GM13977 (cell line): ENCODE measurements at regions not wholly inside any gene's neighbourhood (a gene's known extent, or its start where the extent isn't known, plus 50 kb on each side); places are given as distances from the start of the nearest gene placed in this dataset.
"Not testable (repeated sequence)": the region's sequence is repeated elsewhere in the genome, so short reads cannot be mapped to it uniquely, and the experiment has no call there.

Experiments used
- DNase-seq: peaks from one replicate; pipeline ENCODE4 v3.0.0; 2012; ENCODE audit warnings: low spot score
- in situ Hi-C: fragments of 300-500 bp; cut with MboI; formaldehyde crosslinking; loops from one replicate; pipeline ENCODE4 v1.12.0; 2022; ENCODE audit warnings: low sequenced_read_pairs, low pct_unique_long_range_greater_than_20kb, mixed read lengths, inconsistent platforms; ENCODE audit not compliant: unreplicated experiment
- TF ChIP-seq, protein P1 (sequence below): IDR thresholded peaks from 2 replicates; pipeline ENCODE4 v1.5.1; 2012; ENCODE audit warnings: mild to moderate bottlenecking, control low read depth; ENCODE audit not compliant: insufficient read depth; ENCODE audit errors: extremely low read depth, missing control alignments

DNA sequence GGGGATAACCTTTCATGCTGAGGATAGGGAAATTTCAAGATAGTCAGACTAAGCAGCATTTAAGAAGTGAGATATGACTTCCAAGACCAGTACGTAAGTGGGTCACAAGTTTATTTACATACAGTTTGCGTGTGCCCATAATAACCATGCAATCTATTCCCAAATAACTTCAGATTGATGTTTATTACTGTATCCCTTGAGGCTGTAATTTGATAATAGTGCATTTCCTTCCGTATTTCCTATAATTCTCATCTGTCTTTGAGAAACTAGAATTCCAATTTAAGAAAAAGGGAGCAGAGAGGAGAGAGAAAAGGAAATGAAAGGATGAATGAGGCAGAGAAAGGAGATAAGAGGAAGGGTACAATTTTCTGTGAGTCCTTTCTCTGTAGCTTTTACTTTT is 1073.1 kb downstream of the EPHA3 start:
- no peak for DNase-seq
- TF ChIP-seq, protein P1, sequence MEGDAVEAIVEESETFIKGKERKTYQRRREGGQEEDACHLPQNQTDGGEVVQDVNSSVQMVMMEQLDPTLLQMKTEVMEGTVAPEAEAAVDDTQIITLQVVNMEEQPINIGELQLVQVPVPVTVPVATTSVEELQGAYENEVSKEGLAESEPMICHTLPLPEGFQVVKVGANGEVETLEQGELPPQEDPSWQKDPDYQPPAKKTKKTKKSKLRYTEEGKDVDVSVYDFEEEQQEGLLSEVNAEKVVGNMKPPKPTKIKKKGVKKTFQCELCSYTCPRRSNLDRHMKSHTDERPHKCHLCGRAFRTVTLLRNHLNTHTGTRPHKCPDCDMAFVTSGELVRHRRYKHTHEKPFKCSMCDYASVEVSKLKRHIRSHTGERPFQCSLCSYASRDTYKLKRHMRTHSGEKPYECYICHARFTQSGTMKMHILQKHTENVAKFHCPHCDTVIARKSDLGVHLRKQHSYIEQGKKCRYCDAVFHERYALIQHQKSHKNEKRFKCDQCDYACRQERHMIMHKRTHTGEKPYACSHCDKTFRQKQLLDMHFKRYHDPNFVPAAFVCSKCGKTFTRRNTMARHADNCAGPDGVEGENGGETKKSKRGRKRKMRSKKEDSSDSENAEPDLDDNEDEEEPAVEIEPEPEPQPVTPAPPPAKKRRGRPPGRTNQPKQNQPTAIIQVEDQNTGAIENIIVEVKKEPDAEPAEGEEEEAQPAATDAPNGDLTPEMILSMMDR: no peak
- in situ Hi-C loops: no loop called here

DNA sequence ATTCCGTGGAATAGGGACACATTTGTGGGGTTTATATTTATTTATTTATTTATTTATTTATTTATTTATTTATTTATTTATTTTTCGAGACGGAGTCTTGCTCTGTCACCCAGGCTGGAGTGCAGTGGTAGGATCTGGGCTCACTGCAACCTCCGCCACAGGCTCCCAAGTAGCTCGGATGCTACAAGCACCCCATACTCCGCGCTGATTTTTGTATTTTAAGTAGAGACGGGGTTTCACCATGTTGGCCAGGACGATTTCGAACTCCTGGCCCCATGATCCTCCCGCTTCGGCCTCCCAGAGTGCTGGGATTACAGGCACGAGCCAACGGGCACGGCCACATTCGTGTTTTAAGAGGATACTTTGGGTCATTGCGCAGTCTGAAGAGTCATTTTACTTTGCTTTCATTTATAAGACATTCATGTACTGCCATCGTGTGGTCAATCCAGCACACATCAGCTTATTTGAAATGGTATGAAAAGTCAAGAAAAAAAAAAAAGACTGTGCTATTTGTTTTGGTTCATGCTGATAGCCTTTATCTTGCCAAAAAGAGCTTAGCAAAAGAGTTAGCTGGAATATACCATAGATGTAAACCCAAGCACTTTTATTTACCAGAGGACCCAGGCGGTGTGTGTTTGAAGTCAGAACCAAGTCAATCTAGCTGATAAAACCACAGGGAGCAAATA is 1075.0 kb downstream of the EPHA3 start:
- TF ChIP-seq, protein P1: peak; percentile 23
- in situ Hi-C loops, DNase-seq: not testable (repeated sequence)

DNA sequence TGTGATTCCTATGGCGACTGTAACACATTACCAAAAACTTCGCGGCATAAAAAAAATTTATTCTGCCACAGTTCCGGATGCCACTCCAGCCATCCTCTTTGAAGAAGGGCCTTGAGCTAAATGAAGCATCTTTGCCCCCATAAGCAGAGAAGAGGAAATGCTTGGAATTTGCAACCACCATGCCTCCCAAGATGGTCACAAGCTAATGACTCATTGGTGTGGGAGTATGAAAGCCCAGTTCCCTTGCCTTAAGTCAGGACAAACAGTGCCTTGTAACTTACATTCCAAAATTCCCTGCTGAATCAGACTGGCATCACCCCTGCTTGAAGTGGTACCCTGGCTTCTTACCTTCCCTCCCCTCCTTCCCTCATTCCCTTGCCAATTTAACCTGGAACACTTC is 1077.4 kb downstream of the EPHA3 start:
- TF ChIP-seq, protein P1: no peak
- in situ Hi-C loops: no loop called here
- DNase-seq: no peak

DNA sequence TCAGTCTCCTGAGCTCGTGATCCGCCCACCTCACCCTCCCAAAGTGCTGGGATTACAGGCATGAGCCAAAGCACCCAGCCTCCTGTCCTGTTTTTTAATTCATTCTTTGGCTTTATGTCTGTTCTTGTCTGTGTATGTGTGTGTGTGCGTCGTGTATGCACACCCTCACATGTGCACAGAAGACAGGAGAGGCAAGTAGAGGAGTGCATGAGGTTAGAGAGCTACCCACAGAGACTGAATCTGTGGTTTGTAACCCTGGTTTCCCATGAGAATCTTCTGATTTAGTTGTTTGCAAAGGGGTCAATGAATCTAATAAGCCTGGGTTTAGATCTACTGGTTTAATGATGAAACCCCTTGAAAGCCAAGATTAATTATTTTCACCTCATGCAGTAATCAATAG is 1090.0 kb downstream of the EPHA3 start:
- DNase-seq, in situ Hi-C loops: not testable (repeated sequence)

DNA sequence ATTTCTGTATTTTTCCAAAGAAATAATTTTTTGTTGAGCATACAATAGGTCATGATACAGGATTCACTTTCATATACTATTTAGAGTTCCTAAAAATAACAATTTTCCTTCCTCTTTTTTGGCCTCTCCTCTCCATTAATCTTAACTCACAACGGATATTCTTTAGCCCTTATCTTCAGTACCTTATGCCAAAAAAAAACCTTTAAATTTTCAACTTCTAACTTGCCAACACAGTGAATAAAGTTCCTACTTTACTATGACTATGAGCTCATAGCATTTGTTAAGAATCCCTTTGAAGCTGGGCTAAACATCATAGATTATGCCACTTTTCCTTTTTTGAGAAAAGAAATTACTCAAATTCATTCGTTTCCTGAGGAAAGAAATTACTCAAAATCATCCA is 1095.5 kb downstream of the EPHA3 start:
- DNase-seq, in situ Hi-C loops: not testable (repeated sequence)

DNA sequence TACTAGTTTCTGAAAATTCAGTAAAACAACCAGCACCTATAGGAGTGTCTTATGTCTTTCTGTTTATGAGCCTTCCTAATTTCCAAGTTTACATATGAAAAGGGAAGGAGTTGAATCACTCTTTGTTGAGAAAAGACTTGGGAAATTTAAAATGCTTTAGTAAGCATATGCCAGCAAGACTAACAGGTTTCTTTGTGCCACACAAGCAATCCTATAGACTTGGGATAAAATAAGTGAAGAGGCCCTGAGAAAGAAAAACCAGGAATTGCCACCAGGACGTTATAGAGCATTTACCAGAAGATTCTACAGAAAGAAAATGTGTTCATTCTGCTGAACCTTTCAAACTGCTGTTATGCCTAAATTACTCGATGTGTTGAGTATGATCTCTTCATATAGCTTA is 1099.1 kb downstream of the EPHA3 start:
- DNase-seq, in situ Hi-C loops: not testable (repeated sequence)

DNA sequence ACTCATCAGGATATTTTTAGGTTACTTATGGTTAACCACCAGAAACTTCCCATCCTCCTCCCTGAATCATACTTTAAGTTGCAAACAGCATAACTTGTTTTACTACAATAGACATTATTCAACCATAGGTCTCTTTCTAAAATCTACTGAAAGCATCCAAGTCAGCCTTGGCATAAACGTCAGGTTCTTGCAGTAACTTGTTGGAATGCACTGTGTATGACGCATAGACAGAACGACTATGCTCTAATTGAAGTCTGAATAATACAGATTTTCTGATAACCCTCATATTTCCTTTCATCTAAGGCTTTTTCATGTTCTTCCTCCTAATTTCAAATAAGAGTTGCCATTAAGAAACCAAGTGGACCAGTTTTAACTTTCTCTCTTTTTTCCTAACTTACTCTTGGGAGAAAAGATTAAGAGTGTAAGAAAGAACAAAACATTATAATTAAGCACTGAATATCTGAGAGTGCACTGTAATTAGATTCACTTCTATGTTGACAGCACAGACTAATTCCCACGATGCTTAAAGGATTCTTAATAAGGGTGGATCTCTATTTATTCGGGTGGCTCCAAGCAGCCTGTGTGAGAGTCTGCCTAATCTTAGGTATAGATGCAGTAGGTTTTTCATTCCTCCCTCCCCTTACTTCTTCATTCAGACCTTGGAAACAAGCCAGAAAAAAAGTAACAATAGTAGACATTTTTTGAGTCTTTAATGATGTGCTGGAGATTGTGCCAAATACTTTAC is 1100.1 kb downstream of the EPHA3 start:
- in situ Hi-C loops, DNase-seq: not testable (repeated sequence)

DNA sequence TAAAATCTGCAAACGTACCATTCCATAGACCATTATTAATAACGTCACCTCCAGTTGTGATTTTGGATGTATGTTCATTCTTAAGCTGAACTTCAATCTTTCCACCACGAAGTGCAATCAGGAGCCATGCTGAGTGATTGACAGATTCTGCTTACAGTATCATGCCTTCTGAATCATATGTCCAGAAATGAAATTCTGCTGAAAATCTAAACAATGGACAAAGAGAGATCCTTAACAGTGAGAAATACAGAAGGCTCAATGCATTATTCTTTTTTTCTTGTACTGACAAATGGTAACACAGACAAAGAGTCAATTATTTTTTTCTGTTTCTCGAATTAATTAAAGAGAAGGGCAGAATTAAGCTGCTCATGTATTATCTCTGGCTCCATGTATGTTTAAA is 1114.5 kb downstream of the EPHA3 start:
- DNase-seq: no peak
- TF ChIP-seq, protein P1: no peak
- in situ Hi-C loops: no loop called here

DNA sequence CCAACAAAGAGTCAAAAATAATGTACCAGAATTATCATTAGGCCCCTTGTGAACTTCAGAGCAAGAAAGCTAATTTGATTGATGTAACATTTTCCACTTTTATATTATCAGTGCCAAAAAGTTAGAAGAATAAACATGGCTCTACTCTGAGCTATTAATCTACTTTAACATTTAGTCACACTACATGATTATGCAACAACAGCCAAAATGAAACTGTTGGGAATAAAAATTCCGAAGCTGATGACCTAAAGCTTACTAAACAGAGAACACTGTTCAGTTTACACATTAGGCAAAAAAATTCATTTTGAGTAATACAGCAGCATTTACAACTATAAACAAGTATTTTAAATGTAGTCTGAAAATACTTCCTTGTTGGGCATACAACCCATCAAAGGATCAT is 1134.1 kb downstream of the EPHA3 start:
- no peak for DNase-seq
- TF ChIP-seq, protein P1: no peak
- in situ Hi-C loops: no loop called here
